ENCODE measurements at regions not wholly inside any gene's neighbourhood (a gene's known extent, or its start where the extent isn't known, plus 50 kb on each side); places are given as distances from the start of the nearest gene placed in this dataset.

DNA sequence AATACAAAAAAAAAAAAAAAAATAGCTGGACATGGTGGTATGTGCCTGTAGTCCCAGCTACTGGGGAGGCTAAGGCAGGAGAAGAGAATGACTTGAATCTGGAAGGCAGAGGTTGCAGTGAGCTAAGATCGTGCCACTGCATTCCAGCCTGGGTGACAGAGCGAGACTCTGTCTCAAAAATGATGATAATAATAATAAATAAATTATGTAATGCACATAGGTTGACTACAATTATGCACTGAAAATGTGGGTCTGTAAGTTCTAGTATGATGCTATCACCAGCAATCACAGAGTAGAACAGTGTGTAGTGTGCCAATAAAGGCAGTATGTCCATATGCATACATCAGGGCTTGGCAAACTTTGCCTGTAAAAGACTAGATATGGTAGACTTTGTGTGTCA lies 55.6 kb upstream of the MYCN start:
- TF ChIP-seq CTCF (IDR thresholded peaks at IDR 0.05) (no peak), POLR2AphosphoS5 (IDR thresholded peaks at IDR 0.05) (no peak)
